CD14-positive monocyte (primary cell): ENCODE measurements at regions not wholly inside any gene's neighbourhood (a gene's known extent, or its start where the extent isn't known, plus 50 kb on each side); places are given as distances from the start of the nearest gene placed in this dataset.

Source experiments
- DNase-seq, 3 donors: peaks; one replicate each; pipeline ENCODE4 v3.0.0-alpha.2; 2011 to 2022
- H2AFZ ChIP-seq: 2 replicates; pipeline ENCODE4 v1.6.0; 2012; ENCODE audit warnings: mild to moderate bottlenecking, low read depth, low read length, inconsistent platforms; ENCODE audit not compliant: insufficient read depth, poor library complexity, severe bottlenecking
- H3K27ac ChIP-seq, 2 donors: 1 replicate in 1 of 2; 2 replicates in 1 of 2; pipeline ENCODE4 v1.5.1; 2012 to 2013; ENCODE audit warnings: low read length in 2 of 2, control low read depth in 1 of 2, inconsistent platforms in 1 of 2, low read depth in 1 of 2, mild to moderate bottlenecking in 1 of 2
- H3K27me3 ChIP-seq, 2 donors: one replicate each; pipeline versions ENCODE4 v1.6.0 to v1.6.1; 2011 to 2013; ENCODE audit warnings: low read length in 2 of 2; ENCODE audit not compliant: control insufficient read depth in 2 of 2, insufficient read depth in 2 of 2
- H3K36me3 ChIP-seq, 2 donors: replicated peaks in 1 of 2; 1 replicate in 1 of 2; 2 replicates in 1 of 2; pipeline versions ENCODE4 v1.5.1 to v1.6.1; 2012 to 2013; ENCODE audit warnings: low read length in 2 of 2, control low read depth in 1 of 2, inconsistent platforms in 1 of 2, mild to moderate bottlenecking in 1 of 2; ENCODE audit not compliant: insufficient read depth in 2 of 2, control insufficient read depth in 1 of 2
- H3K4me1 ChIP-seq, 2 donors: 1 replicate in 1 of 2; 2 replicates in 1 of 2; pipeline versions ENCODE4 v1.5.1 to v1.6.1; 2012 to 2013; ENCODE audit warnings: low read length in 2 of 2, control low read depth in 1 of 2, inconsistent platforms in 1 of 2, mild to moderate bottlenecking in 1 of 2, moderate library complexity in 1 of 2; ENCODE audit not compliant: insufficient read depth in 2 of 2, control insufficient read depth in 1 of 2
- H3K4me2 ChIP-seq: replicated peaks from 2 replicates; pipeline ENCODE3; 2012; ENCODE audit warnings: low read length, moderate library complexity, mild to moderate bottlenecking; ENCODE audit not compliant: poor library complexity, severe bottlenecking; ENCODE audit errors: extremely low read depth
- H3K4me3 ChIP-seq, 3 experiments: fragments of 200-600 bp in 1 of 3; sonication (generic) in 1 of 3; replicated peaks in 1 of 3; 1 replicate in 2 of 3; 2 replicates in 1 of 3; pipeline ENCODE4 v1.5.1; 2011 to 2013; ENCODE audit warnings: low read length in 3 of 3, mild to moderate bottlenecking in 3 of 3, control low read depth in 2 of 3, low read depth in 2 of 3, inconsistent platforms in 1 of 3, moderate library complexity in 1 of 3
- H3K79me2 ChIP-seq: 2 replicates; pipeline ENCODE4 v1.6.0; 2012; ENCODE audit warnings: mild to moderate bottlenecking, control low read depth, inconsistent platforms, low read length, moderate library complexity; ENCODE audit not compliant: insufficient read depth
- H3K9ac ChIP-seq: 2 replicates; pipeline ENCODE4 v1.6.0; 2017; ENCODE audit warnings: low read length, mild to moderate bottlenecking; ENCODE audit not compliant: insufficient read depth, poor library complexity, severe bottlenecking
- H3K9me3 ChIP-seq, 2 donors: replicated peaks in 1 of 2; 1 replicate in 1 of 2; 2 replicates in 1 of 2; pipeline versions ENCODE4 v1.5.1 to v1.6.1; 2012 to 2013; ENCODE audit warnings: low read length in 2 of 2, control low read depth in 1 of 2; ENCODE audit not compliant: control insufficient read depth in 1 of 2, insufficient read depth in 1 of 2
- H4K20me1 ChIP-seq: 2 replicates; pipeline ENCODE4 v1.6.0; 2012; ENCODE audit warnings: mild to moderate bottlenecking, low read length, control low read depth, moderate library complexity; ENCODE audit not compliant: insufficient read depth
- H3K27ac Mint-ChIP-seq, 7 donors: one replicate each; pipeline ENCODE4 v1.8.0; 2020; ENCODE audit warnings: mild to moderate bottlenecking in 7 of 7, mixed read lengths in 7 of 7, moderate library complexity in 6 of 7, inconsistent platforms in 2 of 7
- H3K27me3 Mint-ChIP-seq, 3 donors: one replicate each; pipeline ENCODE4 v1.8.0; 2021 to 2022; ENCODE audit warnings: low read depth in 3 of 3, mild to moderate bottlenecking in 3 of 3, mixed read lengths in 3 of 3, moderate library complexity in 3 of 3, inconsistent platforms in 1 of 3
- H3K36me3 Mint-ChIP-seq, 2 donors: one replicate each; pipeline ENCODE4 v1.8.0; 2020; ENCODE audit warnings: mixed read lengths in 2 of 2, inconsistent platforms in 1 of 2, mild to moderate bottlenecking in 1 of 2
- H3K4me1 Mint-ChIP-seq: one replicate; pipeline ENCODE4 v1.8.0; 2020; ENCODE audit warnings: mild to moderate bottlenecking, mixed read lengths
- H3K4me3 Mint-ChIP-seq, 2 donors: one replicate each; pipeline ENCODE4 v1.8.0; 2020; ENCODE audit warnings: mild to moderate bottlenecking in 2 of 2, mixed read lengths in 2 of 2, moderate library complexity in 1 of 2
- H3K9me3 Mint-ChIP-seq, 7 donors: one replicate each; pipeline ENCODE4 v1.8.0; 2020 to 2022; ENCODE audit warnings: mixed read lengths in 7 of 7, mild to moderate bottlenecking in 6 of 7, moderate library complexity in 6 of 7, inconsistent platforms in 2 of 7
- CTCF ChIP-seq: fragments of 200-600 bp; IDR thresholded peaks from one replicate; pipeline ENCODE4 v1.8.0; 2022; ENCODE audit warnings: antibody characterized with exemption, mild to moderate bottlenecking
- WGBS: methylation state at CpG from one replicate; pipeline ENCODE4 v1.1.5; 2013; ENCODE audit warnings: missing lambda C conversion rate; ENCODE audit not compliant: insufficient coverage; 5-methylcytosine and 5-hydroxymethylcytosine counted together
- intact Hi-C, 2 donors: fragments of 100-400 bp; cut with micrococcal nuclease; formaldehyde crosslinking; loops; one replicate each; pipeline versions ENCODE4 v1.15.0 to v1.15.1; 2023

- no peak overlapping the region for H3K4me3 ChIP-seq
- DNase-seq = no peak
- H3K79me2 ChIP-seq = no peaks in the 10 kb centered on the region
- Mint-ChIP-seq H3K27me3 (no peaks in the 10 kb centered on the region), H3K36me3 (no peaks in the 10 kb centered on the region), H3K27ac (no peak overlapping the region), H3K9me3 (peaks cover 0 to 5% (median 0%) of the 10 kb centered on the region in 7 donors), H3K4me3 (no peak overlapping the region), H3K4me1 (no peaks in the 10 kb centered on the region)
- WGBS = 88% methylated on average over 1 of the region's 1 CpG
- intact Hi-C loops = no loop called here
- no peak overlapping the region for H3K27ac ChIP-seq
- TF ChIP-seq CTCF = no peak
- no peak overlapping the region for H3K4me2 ChIP-seq
- H3K27me3 ChIP-seq = no peaks in the 10 kb centered on the region
- no peaks in the 10 kb centered on the region for H3K9me3 ChIP-seq
- no peak overlapping the region for H3K9ac ChIP-seq
- H2AFZ ChIP-seq = no peak overlapping the region
- no peaks in the 10 kb centered on the region for H3K36me3 ChIP-seq
- H4K20me1 ChIP-seq = no peaks in the 10 kb centered on the region
- H3K4me1 ChIP-seq = no peaks in the 10 kb centered on the region
Measured at GRCh38 chr5:126280343-126280742, 142.9 kb upstream of the GRAMD2B start.

- H3K4me1 Mint-ChIP-seq = no peaks in the 10 kb centered on the region
- no peaks in the 10 kb centered on the region for H3K36me3 Mint-ChIP-seq
- TF ChIP-seq CTCF = no peak
- Histone ChIP-seq H3K4me1 (no peaks in the 10 kb centered on the region), H3K4me3 (no peak overlapping the region), H2AFZ (no peak overlapping the region), H3K9me3 (no peaks in the 10 kb centered on the region), H3K27me3 (no peaks in the 10 kb centered on the region), H3K9ac (no peak overlapping the region), H3K27ac (no peak overlapping the region), H3K79me2 (no peaks in the 10 kb centered on the region), H3K4me2 (no peak overlapping the region), H4K20me1 (no peaks in the 10 kb centered on the region), H3K36me3 (no peaks in the 10 kb centered on the region)
- intact Hi-C loops = no loop called here
- no peak overlapping the region for H3K27ac Mint-ChIP-seq
- no peak overlapping the region for H3K4me3 Mint-ChIP-seq
- DNase-seq = no peak
- H3K9me3 Mint-ChIP-seq = peaks cover 0 to 5% (median 0%) of the 10 kb centered on the region in 7 donors
- no peaks in the 10 kb centered on the region for H3K27me3 Mint-ChIP-seq
Measured at GRCh38 chr5:126280846-126281245, 142.4 kb upstream of the GRAMD2B start.
